ENCODE measurements at regions not wholly inside any gene's neighbourhood (a gene's known extent, or its start where the extent isn't known, plus 50 kb on each side); places are given as distances from the start of the nearest gene placed in this dataset.
A peak's percentile ranks its signal among the peaks of the same experiment; 100 is the strongest.
"Not testable (repeated sequence)": the region's sequence is repeated elsewhere in the genome, so short reads cannot be mapped to it uniquely, and the experiment has no call there.

- no peak overlapping the region for H3K4me2 ChIP-seq (ENCODE audit: low read length)
- TF ChIP-seq CTCF (IDR thresholded peaks at IDR 0.05; ENCODE audit: low read depth, low read length) (no peak), EZH2phosphoT487 (IDR thresholded peaks at IDR 0.05; ENCODE audit: low read depth) (no peak)
- no peaks in the 10 kb centered on the region for H3K79me2 ChIP-seq (ENCODE audit: low read length)
- H3K4me1 ChIP-seq (ENCODE audit: low read length): no peaks in the 10 kb centered on the region
- no peaks in the 10 kb centered on the region for H4K20me1 ChIP-seq (ENCODE audit: insufficient read depth, low read length)
- H3K27me3 ChIP-seq (ENCODE audit: low read depth, low read length): no peaks in the 10 kb centered on the region
- H3K36me3 ChIP-seq (replicated peaks; ENCODE audit: low read depth, low read length): no peaks in the 10 kb centered on the region
- no peak overlapping the region for H2AFZ ChIP-seq (ENCODE audit: low read depth, low read length)
- no peak overlapping the region for H3K9ac ChIP-seq (ENCODE audit: low read length)
- no peak overlapping the region for H3K4me3 ChIP-seq (ENCODE audit: low read length)
- no peak overlapping the region for H3K27ac ChIP-seq (ENCODE audit: low read length)
- no peaks in the 10 kb centered on the region for H3K9me3 ChIP-seq (ENCODE audit: insufficient read depth, low read length)
Observed at GRCh38 chr4:151524610-151525009, 115.6 kb downstream of the FHIP1A start.

- not testable (repeated sequence) for H4K20me1 ChIP-seq (ENCODE audit: insufficient read depth, low read length); H3K79me2 ChIP-seq (ENCODE audit: low read length); H3K4me2 ChIP-seq (ENCODE audit: low read length); H3K9me3 ChIP-seq (ENCODE audit: insufficient read depth, low read length); H3K36me3 ChIP-seq (replicated peaks; ENCODE audit: low read depth, low read length); H3K4me3 ChIP-seq (ENCODE audit: low read length); H3K27me3 ChIP-seq (ENCODE audit: low read depth, low read length); H3K27ac ChIP-seq (ENCODE audit: low read length); H2AFZ ChIP-seq (ENCODE audit: low read depth, low read length); H3K4me1 ChIP-seq (ENCODE audit: low read length); H3K9ac ChIP-seq (ENCODE audit: low read length)
Observed at GRCh38 chr4:151526489-151526888, 117.5 kb downstream of the FHIP1A start.

- H3K4me1 ChIP-seq (ENCODE audit: low read length): peaks cover 16% of the 10 kb centered on the region
- no peaks in the 10 kb centered on the region for H3K79me2 ChIP-seq (ENCODE audit: low read length)
- H3K9ac ChIP-seq (ENCODE audit: low read length): no peak overlapping the region
- H3K27me3 ChIP-seq (ENCODE audit: low read depth, low read length): no peaks in the 10 kb centered on the region
- no peaks in the 10 kb centered on the region for H3K36me3 ChIP-seq (replicated peaks; ENCODE audit: low read depth, low read length)
- H3K9me3 ChIP-seq (ENCODE audit: insufficient read depth, low read length): no peaks in the 10 kb centered on the region
- H3K4me2 ChIP-seq (ENCODE audit: low read length): no peak overlapping the region
- no peak overlapping the region for H3K4me3 ChIP-seq (ENCODE audit: low read length)
- no peak overlapping the region for H3K27ac ChIP-seq (ENCODE audit: low read length)
- TF ChIP-seq EZH2phosphoT487 (IDR thresholded peaks at IDR 0.05; ENCODE audit: low read depth) (no peak), CTCF (IDR thresholded peaks at IDR 0.05; ENCODE audit: low read depth, low read length) (no peak)
- H4K20me1 ChIP-seq (ENCODE audit: insufficient read depth, low read length): no peaks in the 10 kb centered on the region
- H2AFZ ChIP-seq (ENCODE audit: low read depth, low read length): no peak overlapping the region
Observed at GRCh38 chr4:151527699-151528098, 118.7 kb downstream of the FHIP1A start.

GRCh38 chr4:151529187-151529586 is 120.2 kb downstream of the FHIP1A start:
- Histone ChIP-seq H2AFZ (ENCODE audit: low read depth, low read length) (no peak overlapping the region), H3K9ac (ENCODE audit: low read length) (no peak overlapping the region)

More at GRCh38 chr4:151529187-151529586, 120.2 kb downstream of the FHIP1A start:
- H4K20me1 ChIP-seq (ENCODE audit: insufficient read depth, low read length): no peaks in the 10 kb centered on the region
- H3K4me1 ChIP-seq (ENCODE audit: low read length): peaks cover 16% of the 10 kb centered on the region
- no peaks in the 10 kb centered on the region for H3K36me3 ChIP-seq (replicated peaks; ENCODE audit: low read depth, low read length)
- no peak overlapping the region for H3K4me2 ChIP-seq (ENCODE audit: low read length)
- H3K27me3 ChIP-seq (ENCODE audit: low read depth, low read length): no peaks in the 10 kb centered on the region
- no peaks in the 10 kb centered on the region for H3K9me3 ChIP-seq (ENCODE audit: insufficient read depth, low read length)
- no peaks in the 10 kb centered on the region for H3K79me2 ChIP-seq (ENCODE audit: low read length)
- H3K27ac ChIP-seq (ENCODE audit: low read length): no peak overlapping the region
- no peak overlapping the region for H3K4me3 ChIP-seq (ENCODE audit: low read length)
- TF ChIP-seq CTCF (IDR thresholded peaks at IDR 0.05; ENCODE audit: low read depth, low read length) (peak; percentile 25), EZH2phosphoT487 (IDR thresholded peaks at IDR 0.05; ENCODE audit: low read depth) (no peak)
